ENCODE measurements at regions not wholly inside any gene's neighbourhood (a gene's known extent, or its start where the extent isn't known, plus 50 kb on each side); places are given as distances from the start of the nearest gene placed in this dataset.

DNA sequence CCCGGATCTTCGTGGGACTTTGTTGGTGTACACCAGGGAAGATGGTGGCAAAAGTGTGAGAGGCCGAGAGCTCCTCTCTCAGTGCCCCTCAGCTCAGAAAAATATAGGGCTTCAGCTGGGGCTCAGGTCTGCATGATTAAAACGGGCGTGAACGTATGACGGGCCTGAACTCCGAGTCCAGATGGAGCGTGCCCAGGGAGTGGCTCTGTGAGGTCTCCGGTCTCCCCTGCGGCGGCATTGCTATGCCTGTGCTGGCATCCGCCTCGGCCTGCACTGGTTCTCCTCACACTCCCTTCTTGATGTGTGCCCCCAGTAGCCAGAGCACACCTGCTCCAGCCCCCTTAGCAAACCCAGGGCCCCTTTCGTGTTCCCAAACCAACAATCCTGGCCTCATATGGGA is 82.0 kb downstream of the TEX29 start:
- no peaks in the 10 kb centered on the region for H3K36me3 ChIP-seq
- H3K27me3 ChIP-seq (replicated peaks in 1 of 7) = peaks cover 0 to 39% (median 0%) of the 10 kb centered on the region in 7 donors
- no peak overlapping the region for H3K27ac ChIP-seq
- H3K9me3 ChIP-seq = no peaks in the 10 kb centered on the region
- no peak for TF ChIP-seq POLR2A (IDR thresholded peaks at IDR 0.05)
- no peaks in the 10 kb centered on the region for H3K4me1 ChIP-seq
- WGBS, 5 donors = 86 to 97% (median 91%) methylated on average over 15 of the region's 15 CpGs
- intact Hi-C loops (cut with DNase I; ENCODE audit: low total_unique reads) = no loop called here
- DNase-seq = peak; percentile 53
- H3K4me3 ChIP-seq = no peak overlapping the region

DNA sequence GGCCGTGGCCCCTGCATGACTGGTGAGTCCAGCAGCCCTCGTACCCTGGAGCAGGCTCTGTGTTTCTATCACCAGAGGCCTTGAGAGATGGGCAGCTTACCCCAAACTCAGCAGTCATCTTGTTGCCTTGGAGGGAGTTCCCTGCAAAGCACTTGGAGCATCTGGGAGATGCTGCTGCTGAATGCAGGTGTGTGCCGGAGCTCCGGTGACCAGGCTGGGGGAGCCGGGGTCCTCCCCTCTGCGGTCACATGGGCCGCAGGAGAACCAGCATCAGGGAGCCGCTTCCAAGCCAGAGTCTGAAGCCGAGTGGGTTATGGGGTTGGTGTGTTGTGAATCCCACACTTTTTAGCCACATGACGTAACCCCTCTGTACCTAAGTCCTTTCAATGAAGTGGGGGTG is 82.8 kb downstream of the TEX29 start:
- TF ChIP-seq POLR2A (IDR thresholded peaks at IDR 0.05) (no peak), POLR2AphosphoS5 (IDR thresholded peaks at IDR 0.05) (no peak)
- TF ChIP-seq, protein P1, sequence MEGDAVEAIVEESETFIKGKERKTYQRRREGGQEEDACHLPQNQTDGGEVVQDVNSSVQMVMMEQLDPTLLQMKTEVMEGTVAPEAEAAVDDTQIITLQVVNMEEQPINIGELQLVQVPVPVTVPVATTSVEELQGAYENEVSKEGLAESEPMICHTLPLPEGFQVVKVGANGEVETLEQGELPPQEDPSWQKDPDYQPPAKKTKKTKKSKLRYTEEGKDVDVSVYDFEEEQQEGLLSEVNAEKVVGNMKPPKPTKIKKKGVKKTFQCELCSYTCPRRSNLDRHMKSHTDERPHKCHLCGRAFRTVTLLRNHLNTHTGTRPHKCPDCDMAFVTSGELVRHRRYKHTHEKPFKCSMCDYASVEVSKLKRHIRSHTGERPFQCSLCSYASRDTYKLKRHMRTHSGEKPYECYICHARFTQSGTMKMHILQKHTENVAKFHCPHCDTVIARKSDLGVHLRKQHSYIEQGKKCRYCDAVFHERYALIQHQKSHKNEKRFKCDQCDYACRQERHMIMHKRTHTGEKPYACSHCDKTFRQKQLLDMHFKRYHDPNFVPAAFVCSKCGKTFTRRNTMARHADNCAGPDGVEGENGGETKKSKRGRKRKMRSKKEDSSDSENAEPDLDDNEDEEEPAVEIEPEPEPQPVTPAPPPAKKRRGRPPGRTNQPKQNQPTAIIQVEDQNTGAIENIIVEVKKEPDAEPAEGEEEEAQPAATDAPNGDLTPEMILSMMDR (IDR thresholded peaks at IDR 0.05 in 8 of 11, conservative IDR thresholded peaks at IDR 0.05 in 3 of 11) = no peak
- peak; percentile 43 for DNase-seq
- Histone ChIP-seq H3K4me1 (no peaks in the 10 kb centered on the region), H3K36me3 (no peaks in the 10 kb centered on the region), H3K4me3 (no peak overlapping the region), H3K27ac (no peak overlapping the region), H3K9me3 (no peaks in the 10 kb centered on the region), H3K27me3 (replicated peaks in 1 of 7) (peaks cover 0 to 39% (median 0%) of the 10 kb centered on the region in 7 donors)
- 87 to 93% (median 90%) methylated on average over 6 to 10 of the region's 10 CpGs; no CpG with 5 or more reads in 1 of the 5 donors for WGBS, 5 donors
- intact Hi-C loops (cut with DNase I; ENCODE audit: low total_unique reads) = no loop called here

DNA sequence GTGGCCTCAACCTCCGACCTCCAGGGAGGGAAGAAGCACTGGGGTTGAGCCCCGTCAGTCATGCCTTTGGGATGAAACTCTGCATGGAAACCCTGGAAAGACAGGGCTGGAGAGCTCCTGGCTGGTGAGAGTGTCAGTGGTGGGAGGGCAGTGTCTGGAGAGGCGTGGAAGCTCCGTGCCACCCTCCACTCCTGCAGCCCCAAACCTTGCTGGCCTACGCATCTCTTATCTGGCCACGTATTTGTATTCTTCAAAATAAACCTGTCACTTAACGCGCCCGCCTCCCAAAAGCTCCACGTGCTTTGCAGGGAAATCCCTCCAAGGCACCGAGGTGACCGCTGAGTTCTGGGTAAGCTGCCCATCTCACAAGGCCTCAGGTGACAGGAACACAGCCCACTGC is 84.3 kb downstream of the TEX29 start:
- TF ChIP-seq, protein P1 (IDR thresholded peaks at IDR 0.05 in 8 of 11, conservative IDR thresholded peaks at IDR 0.05 in 3 of 11) = no peak
- no peak for TF ChIP-seq POLR2A (IDR thresholded peaks at IDR 0.05)
- TF ChIP-seq POLR2AphosphoS5 (IDR thresholded peaks at IDR 0.05) = no peak
- H3K36me3 ChIP-seq = no peaks in the 10 kb centered on the region
- intact Hi-C loops (cut with DNase I; ENCODE audit: low total_unique reads) = no loop called here
- H3K9me3 ChIP-seq = no peaks in the 10 kb centered on the region
- H3K4me1 ChIP-seq = no peaks in the 10 kb centered on the region
- DNase-seq = peak; percentile 25
- 82 to 90% (median 85%) methylated on average over 11 to 12 of the region's 12 CpGs for WGBS, 5 donors
- H3K4me3 ChIP-seq = no peak overlapping the region
- peaks cover 0 to 39% (median 0%) of the 10 kb centered on the region in 7 donors for H3K27me3 ChIP-seq (replicated peaks in 1 of 7)
- no peak overlapping the region for H3K27ac ChIP-seq

DNA sequence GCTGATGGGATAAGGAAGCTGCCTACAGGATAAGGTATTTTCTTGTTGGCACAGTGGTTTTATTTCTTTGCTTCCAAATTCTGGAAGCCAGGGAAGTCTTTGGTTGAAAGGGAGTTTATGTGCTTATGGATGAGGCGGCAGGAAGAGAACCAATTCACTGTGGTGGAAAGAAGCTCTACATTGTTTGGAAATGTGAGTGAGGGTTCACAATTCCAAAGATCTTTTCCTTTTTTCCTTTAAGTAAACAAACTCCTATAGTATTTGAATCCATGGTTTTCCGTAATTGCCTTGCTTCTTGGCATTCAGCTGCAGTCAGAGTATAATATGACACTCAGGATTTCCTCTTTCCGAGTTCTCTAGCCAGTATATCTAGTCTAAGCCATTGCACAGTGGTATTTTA is 86.2 kb downstream of the TEX29 start:
- peaks cover 0 to 51% (median 0%) of the 10 kb centered on the region in 7 donors for H3K27me3 ChIP-seq (replicated peaks in 1 of 7)
- H3K36me3 ChIP-seq = no peaks in the 10 kb centered on the region
- no peak for DNase-seq
- no peaks in the 10 kb centered on the region for H3K4me1 ChIP-seq
- intact Hi-C loops (cut with DNase I; ENCODE audit: low total_unique reads) = no loop called here
- H3K27ac ChIP-seq = no peak overlapping the region
- 39 to 59% (median 47%) methylated on average over 3 of the region's 3 CpGs for WGBS, 5 donors
- no peak overlapping the region for H3K4me3 ChIP-seq
- TF ChIP-seq, protein P1 (IDR thresholded peaks at IDR 0.05 in 8 of 11, conservative IDR thresholded peaks at IDR 0.05 in 3 of 11) = no peak
- no peak for TF ChIP-seq POLR2AphosphoS5 (IDR thresholded peaks at IDR 0.05)
- TF ChIP-seq POLR2A (IDR thresholded peaks at IDR 0.05) = no peak
- H3K9me3 ChIP-seq = no peaks in the 10 kb centered on the region

Measured in spleen (tissue), 11 donors.